ENCODE measurements at regions not wholly inside any gene's neighbourhood (a gene's known extent, or its start where the extent isn't known, plus 50 kb on each side); places are given as distances from the start of the nearest gene placed in this dataset.
"Not testable (repeated sequence)": the region's sequence is repeated elsewhere in the genome, so short reads cannot be mapped to it uniquely, and the experiment has no call there.

DNA sequence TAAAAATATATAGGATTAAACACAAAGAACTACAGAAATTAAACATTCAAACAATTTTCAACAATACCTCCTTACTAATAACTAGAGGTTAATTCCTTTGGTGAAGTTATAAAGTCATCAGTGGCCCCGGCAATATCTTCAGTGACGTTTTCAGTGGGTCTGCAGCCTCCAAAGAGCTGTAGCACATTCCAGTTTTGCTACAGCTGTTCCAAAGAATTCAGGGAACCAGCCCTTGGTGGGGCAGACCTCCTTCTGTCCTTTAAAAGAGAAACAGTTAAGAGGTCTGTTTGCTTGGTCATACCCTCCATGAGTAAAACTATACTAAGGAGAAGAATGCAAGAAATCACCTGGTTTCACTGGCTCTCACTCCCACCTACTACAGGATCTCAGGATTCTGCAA, 99.2 kb upstream of the ZDHHC17 start:
- DNase-seq (ENCODE audit: low read depth): no peak

DNA sequence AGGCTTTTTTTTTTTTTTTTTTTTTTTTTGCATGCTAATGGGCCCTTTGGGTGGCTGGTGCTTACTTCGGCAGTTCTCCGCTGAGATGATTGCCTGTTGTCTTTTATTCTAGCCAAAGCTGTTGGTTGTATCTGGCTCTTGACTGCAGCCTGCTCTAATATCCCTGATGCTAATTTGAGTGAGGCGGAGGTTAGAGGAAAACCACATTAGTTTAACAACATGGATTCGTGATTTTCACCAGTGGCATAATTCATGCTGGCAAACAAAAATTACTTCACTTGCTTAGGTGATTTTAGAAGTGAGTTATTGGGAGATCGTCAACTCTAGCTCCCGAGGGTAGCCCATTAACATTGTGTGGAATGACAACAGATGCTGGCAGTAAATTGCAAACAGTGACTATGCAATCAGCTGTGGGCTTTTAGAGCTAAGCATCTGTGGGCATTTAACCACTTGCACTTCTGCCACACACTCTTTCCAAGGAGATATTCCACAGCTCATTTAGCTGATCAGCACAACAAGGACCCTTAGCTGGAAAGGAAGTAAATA, 97.6 kb upstream of the ZDHHC17 start:
- no peak for DNase-seq (ENCODE audit: low read depth)

DNA sequence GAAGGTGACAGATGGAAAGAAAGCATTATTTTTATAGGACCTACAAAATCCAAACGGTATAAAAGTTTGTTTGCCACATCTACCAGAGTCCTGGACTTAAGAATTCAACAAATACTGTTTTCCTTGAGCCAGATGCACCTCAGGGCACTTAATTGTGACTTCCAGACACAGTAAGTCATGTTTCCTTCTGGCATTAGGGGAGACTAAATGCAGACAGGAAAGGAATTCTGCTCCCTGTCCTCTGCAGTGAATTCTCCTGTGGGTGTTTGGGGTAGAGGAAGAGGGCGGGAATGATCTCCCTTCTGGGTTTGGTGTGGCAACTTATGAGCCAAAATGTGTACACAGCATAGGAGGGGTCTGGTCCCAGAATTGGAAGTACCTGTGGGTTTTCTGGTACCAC, 93.9 kb upstream of the ZDHHC17 start:
- DNase-seq (ENCODE audit: low read depth): no peak

DNA sequence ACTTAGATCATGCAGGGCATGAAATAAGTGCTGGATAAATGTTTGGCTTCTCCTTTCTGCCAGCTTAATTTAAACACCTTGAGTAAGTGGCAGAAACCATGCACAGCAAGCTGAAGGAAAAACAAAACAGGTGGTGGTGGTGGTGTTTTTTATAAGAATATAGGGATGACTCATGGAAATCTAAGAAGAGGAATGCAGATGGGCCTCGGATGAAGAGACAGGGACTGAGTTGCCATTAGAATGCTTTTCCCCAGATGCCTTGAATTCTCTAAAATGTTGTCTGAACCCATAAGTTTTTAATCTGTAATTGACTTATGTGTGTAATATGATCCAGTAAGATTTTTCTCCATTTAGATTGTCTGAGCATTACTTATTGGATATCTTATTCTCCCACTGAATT, 93.1 kb upstream of the ZDHHC17 start:
- no peak for DNase-seq (ENCODE audit: low read depth)

DNA sequence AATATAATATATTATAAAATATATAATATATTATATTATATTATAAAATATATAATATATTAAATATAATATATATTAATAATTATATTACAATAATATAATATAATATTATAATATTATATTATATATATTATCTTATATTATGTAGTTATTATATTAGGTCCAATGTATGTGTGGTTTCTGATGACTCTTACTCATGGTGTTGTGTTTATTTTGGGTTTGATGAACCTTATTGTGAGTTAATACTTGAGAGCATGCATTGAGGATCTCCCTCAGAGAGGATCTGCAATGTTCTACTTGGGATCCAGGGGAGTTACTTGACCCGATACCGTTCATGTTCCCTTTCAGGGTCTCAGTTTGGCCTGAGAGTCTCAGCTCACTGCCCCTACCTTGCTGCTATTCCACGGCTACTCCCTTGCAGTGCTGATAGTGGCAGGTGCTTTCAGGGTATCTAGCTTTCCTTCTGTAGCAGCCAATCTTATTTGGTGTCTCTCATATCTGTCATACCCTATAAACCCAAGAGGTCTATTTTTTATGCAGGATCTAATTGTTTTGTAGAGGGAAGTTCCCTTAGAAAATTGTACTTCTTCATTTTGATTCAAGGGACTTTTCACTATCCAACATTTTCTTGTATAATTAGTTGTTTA, 89.1 kb upstream of the ZDHHC17 start:
- DNase-seq (ENCODE audit: low read depth): no peak

DNA sequence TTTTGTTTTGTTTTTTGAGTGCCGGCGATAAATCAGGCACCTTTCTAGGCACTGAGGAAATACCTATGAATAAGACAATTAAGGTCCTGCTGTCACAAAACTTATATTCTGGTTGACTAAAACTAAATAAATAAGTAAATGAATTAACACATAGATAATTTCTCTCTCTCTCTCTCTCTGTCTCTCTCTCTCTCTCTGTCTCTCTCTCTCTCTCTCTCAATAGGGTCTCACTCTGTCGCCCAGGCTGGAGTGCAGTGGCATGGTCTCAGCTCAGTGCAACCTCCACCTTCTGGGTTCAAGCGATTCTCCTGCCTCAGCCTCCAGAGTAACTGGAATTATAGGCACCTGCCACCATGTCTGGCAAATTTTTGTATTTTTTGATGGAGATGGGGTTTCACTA, 87.7 kb upstream of the ZDHHC17 start:
- DNase-seq (ENCODE audit: low read depth): not testable (repeated sequence)

DNA sequence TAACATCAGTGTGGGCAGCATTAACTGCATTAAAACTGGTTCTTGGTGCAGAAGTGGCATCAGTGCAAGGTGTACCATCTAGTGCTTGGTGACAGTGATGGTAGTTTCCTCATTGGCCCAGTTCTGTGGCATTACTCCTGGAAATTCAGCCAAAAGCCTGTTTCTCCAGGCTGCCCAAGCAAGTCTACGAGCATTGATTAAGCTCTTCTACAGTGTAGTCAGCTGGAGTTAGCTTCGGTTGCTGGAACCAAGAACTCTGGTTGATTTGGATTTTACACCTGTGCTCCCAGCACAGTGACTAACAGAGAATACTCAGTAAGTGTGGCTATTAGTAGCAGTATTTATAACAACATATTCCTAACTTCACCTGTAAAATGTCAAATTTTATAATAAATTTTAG, 84.9 kb upstream of the ZDHHC17 start:
- DNase-seq (ENCODE audit: low read depth): no peak

DNA sequence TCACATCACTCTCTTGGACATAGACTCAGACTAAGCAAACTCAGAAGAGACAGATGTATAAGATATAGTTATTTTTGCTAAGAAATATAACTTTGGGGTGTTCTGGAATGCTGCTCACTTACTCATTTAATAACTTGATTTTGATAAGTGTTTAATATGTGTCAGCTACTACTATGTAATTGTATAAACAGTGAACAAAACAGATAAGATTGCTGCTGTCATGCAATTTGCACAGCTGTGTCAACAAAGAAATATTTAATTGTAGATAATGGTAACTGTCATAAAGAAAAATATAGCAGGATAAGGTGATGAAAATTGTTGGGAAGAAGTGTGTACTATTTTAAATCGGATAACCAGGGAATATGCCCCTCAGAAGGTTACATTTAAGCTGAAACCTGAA, 84.1 kb upstream of the ZDHHC17 start:
- no peak for DNase-seq (ENCODE audit: low read depth)

DNA sequence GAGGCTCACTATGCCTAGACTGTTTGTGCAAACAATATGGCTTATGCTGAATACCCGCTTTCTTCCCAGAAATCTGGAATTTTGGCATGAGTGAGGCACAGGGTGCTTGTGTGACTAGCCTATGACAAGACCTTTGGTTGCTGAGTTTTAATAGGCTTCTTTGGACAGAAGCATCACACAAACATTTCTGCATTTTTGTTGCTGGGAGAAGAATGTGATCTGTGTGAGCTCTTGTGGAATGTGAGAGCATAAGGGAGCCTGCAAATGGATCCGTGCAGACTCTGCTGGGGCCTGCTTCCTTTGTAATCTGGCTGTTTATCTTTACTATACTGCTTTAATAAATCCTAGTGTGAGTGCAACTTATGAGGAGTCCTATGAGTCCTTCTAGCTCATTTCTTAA, 83.0 kb upstream of the ZDHHC17 start:
- no peak for DNase-seq (ENCODE audit: low read depth)

DNA sequence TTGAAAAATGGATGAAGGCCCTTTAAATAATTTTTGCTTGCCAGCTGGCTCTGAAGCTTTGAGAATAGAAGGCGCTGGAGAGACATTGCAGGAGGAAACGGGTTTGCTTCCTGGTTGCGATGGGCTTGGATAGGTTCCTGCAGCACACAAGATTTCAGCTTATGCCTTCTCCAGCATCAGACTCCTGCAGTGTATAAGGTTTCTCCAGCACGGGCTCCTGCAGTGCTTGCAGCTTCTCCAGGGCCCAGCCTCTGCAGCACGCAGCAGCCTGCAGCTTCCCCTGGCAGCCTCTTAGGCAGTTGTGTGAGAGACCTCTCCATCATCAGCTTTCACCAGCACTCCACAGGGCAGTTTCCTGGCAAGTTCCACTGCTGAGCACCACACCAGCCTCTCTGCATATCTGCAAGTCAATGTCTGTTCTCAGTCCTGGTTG, 78.7 kb upstream of the ZDHHC17 start:
- no peak for DNase-seq (ENCODE audit: low read depth)

DNA sequence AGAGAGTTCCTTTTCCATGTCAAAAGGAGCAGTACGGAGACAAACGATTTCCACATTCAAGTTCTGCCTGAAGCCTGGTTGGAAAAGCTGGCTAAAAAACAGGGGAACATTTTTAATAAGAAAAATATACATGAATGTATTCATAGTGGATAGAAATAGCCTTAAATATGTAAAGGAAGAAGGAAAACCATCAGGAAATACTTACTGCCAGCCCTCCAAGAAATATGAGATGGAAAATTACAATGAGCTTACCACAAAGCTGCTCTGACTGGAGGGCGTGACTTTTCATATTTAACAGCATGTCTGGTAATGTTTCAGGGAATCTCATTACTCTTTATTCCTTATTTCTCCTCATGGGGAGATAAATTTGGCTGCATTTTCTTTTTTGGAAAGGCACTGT, 75.9 kb upstream of the ZDHHC17 start:
- no peak for DNase-seq (ENCODE audit: low read depth)

DNA sequence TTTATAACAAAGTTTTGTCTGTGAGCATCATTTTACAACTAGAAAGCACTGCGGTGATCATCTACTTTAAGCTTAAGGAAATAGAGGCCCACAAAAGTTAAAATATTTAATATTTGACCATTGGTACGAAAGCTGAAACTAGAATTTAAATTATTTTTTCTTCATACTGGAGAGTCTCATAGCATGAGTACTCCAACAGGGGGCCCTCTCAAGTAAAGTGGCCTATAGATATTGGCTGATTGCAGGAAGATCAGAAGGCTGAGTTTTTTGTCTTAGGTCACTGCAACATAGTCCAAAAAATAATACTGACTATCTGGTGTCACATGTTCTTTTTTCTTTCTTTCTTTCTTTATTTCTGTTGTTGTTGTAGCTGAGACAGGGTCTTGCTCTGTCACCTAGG, 75.3 kb upstream of the ZDHHC17 start:
- no peak for DNase-seq (ENCODE audit: low read depth)

DNA sequence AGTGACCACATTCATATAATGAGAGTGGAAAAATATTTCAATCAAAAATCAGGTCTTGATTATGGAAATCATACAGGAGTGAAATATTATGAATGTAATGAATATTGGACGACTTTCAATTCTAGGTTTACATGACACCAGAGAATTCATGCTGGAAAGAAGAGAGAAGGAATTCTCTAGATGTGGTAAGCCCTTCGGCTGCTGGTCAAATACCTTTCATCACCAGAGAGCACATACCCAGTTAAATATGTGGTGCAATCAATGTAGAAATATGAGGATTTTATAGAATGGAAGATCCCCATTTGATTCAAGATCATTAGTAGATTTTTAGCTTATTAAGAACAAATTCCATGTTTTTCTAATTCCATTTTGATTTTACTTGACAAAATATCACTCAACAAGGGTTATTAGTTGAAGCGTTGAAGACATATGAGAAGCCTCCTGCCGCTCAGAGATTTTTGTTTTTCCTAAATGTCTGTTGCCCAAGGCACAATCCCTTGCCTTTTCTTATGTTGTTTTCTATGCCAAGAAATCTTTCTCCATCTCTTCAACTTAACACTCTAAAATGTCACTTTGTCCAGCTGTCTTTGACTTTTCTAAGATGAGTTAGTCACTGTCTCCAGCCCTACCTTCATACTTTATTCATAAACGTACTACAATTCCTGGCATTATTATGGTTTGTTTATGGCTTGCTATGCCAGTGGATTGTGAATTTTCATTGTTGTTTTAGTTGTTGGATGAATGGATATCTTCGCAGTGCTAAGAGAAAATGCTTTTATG, 72.8 kb upstream of the ZDHHC17 start:
- DNase-seq (ENCODE audit: low read depth): no peak

DNA sequence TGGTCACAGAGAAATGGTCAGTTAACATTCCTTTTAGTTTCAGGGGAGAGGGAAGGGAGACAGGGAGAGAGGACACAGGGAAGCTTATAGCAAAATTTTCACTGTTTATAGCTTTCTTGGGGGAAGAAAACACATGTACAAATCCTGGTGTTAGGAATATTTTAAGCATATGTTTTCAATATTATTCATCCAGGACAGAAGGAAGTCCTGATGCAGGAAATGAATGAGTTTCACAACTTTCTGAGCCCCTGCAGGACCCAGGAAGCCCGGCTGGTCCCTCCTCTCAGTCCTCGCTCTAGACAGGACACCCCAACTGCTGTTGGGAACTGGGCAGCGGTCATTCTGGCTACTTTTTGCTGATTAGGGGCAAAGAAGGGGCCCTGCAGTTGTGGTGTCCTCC, 71.1 kb upstream of the ZDHHC17 start:
- no peak for DNase-seq (ENCODE audit: low read depth)

GRCh38 chr12:76694369-76694768, 69.5 kb upstream of the ZDHHC17 start:
- no peak for DNase-seq (ENCODE audit: low read depth)

DNA sequence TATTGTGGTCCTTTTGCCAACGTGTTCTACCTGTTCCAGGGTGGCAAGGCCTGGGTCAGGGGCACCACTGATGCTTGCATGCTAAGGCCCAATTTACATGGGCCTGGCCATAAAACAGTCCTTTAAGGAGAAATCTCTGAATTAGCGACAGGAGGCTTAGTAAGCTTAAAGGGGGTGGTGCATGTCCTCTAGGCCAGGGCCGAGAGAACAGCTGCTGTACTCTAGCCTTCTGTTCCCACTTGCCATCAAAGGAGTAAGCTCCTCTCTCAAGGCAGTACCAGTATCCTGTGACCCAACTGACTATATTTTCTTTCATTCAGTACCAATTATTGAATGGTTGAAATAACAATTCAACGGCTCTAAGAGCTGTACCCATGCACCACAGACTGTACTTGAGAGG, 67.7 kb upstream of the ZDHHC17 start:
- DNase-seq (ENCODE audit: low read depth): no peak

DNA sequence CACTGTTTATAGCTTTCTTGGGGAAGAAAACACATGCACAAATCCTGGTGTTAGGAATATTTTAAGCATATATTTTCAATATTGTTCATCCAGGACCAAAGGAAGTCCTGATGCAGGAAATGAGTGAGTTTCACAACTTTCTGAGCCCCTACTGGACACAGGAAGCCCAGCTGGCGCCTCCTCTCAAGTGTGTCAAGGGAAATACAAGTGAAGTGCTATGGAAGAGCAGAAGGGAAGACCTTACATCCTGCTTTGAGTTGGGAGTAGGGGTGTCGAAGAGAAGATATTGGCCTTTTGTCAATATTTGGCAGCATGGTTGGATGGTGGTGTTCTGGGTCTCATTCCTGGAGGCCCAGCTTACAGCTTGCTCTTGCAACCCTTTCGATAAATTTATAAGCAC, 66.1 kb upstream of the ZDHHC17 start:
- DNase-seq (ENCODE audit: low read depth): no peak

DNA sequence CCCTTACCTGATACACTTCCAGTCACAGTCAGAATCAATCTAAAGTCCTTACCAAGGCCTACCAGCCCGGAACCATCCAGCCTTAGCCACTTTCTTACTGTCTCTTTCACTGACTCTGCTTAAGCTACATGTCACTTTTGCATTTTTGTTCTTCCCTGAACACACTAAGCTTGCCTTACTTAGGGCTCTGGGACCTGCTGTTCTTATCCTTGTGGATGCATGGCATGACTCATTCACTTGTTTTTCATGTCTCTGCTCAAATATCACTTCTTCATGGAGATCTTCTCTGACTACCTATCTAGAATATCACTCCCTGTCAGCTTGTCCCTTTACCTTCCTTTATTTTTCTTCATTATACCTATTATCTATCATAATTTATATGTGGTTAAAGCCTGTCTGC, 65.6 kb upstream of the ZDHHC17 start:
- no peak for DNase-seq (ENCODE audit: low read depth)

DNA sequence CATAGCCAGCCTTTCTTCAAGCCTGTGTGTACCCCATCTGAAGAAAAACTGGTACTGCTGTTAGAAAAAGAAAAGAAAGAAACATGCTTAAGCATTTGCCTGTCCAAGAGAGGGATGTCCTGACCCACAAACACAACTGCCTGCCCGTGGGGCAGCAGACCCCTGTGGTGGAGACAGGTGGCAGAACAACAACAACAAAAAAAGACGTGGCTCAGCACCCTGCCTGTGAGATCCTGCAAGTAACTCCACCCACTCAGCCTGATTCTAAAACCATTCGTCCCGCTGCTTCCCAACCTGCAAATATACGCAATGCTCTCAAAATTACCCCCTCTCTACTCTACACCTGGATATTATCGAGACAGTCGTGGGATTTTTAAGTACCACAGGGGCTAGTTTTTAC, 64.9 kb upstream of the ZDHHC17 start:
- no peak for DNase-seq (ENCODE audit: low read depth)

GRCh38 chr12:76701690-76702089, 62.2 kb upstream of the ZDHHC17 start:
- DNase-seq (ENCODE audit: low read depth): no peak

GRCh38 chr12:76702946-76703345, 61.0 kb upstream of the ZDHHC17 start:
- no peak for DNase-seq (ENCODE audit: low read depth)

DNA sequence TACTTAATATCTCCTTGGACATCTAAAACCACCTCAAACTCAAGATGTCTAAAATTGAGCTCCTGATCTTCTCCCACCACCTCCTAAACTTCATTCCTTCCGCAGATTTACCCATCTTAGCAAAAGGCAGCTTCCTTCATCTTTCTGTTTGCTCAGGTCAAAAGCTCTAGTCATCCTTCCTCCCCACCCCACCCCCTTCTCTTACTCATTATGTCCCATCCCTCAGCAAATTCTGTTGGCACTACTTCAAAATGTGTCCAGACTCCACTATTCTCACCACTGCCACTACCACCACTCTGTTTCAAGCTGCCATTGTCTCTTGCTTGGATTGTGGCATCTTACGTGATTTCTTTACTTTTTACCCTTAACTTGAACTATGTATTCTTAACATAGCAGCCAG, 59.2 kb upstream of the ZDHHC17 start:
- DNase-seq (ENCODE audit: low read depth): no peak

DNA sequence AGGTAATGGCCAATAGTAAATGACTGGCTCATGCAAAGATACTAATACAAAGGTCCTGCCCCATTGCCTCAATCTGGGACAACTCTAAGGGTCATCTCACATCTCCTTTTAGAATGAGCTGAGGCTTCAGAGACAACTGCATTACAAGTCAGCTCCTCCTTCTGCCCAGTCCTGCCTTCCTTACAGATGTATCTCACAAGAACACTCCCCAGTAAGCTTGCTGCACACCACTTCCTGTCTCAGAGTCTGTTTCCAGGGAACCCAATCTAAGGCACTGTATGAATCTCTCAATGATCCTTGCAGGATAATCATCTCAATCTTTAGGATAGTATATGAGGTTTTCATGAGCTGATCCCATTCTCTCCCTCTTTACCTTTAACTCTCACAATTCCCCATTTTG, 57.8 kb upstream of the ZDHHC17 start:
- no peak for DNase-seq (ENCODE audit: low read depth)

DNA sequence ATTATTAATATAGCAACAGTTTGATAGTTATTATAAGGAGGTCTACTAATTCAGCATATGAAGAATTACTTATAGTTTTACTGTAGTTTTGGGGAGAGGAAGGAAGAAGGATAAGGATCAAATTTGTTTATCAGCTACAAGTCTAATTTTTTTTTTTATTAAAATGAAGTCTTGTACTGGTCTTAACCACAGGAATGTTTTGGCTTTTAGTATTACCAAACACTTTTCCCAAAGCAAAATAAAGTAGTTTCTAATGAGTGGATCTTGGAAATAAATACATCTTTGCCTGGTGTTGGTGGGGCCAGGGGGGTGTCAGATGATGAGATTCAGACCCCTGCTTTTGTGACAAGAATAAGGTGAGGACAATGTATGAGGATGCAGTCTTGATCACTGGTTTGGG, 57.2 kb upstream of the ZDHHC17 start:
- no peak for DNase-seq (ENCODE audit: low read depth)
